ENCODE measurements at regions not wholly inside any gene's neighbourhood (a gene's known extent, or its start where the extent isn't known, plus 50 kb on each side); places are given as distances from the start of the nearest gene placed in this dataset.

DNA sequence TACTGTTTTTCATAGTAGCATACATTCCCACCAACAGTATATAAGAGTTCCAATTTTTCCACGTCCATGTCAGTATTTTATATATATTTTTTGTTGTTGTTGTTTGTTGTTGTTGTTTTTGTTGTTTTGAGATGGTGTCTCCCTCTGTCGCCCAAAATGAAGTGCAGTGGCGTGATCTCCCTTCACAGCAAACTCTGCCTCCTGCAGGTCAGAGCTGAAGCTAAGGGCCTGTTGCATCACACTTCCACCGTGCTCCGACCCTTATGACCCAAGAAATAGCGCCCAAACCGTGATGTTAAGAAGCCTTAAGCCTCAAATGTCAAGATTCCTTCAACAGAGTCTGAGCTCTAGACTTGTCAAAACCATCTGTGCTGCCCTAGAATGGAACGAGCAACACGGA lies 2032.3 kb downstream of the MRPL39 start:
- H3K4me1 ChIP-seq (replicated peaks in 1 of 4; ENCODE audit: control insufficient read depth in 3 of 4, insufficient read depth in 4 of 4, low read length in 3 of 4), result no peaks in the 10 kb centered on the region
- no peaks in the 10 kb centered on the region for H3K79me1 ChIP-seq (ENCODE audit: low read depth, low read length)
- DNase-seq (ENCODE audit: low read depth in 1 of 2, low spot score in 2 of 2), result peak in 1 of 2 experiments; percentile 9
- H4K5ac ChIP-seq (ENCODE audit: insufficient read length, low read depth, low read length), result no peak overlapping the region
- 73% methylated on average over 9 of the region's 9 CpGs; no CpG with 5 or more reads in 1 of the 2 experiments for WGBS, 2 experiments (ENCODE audit: extremely low coverage in 1 of 2, insufficient coverage in 1 of 2, insufficient read length in 1 of 2, insufficient replicate concordance in 2 of 2, low coverage in 1 of 2, low lambda C conversion rate in 2 of 2, missing lambda C conversion rate in 1 of 2)
- no peaks in the 10 kb centered on the region for H3K27me3 ChIP-seq (replicated peaks in 1 of 4; ENCODE audit: control insufficient read depth in 3 of 4, extremely low read depth in 1 of 4, insufficient read depth in 3 of 4, low read length in 3 of 4)
- no peaks in the 10 kb centered on the region for H3K9me3 ChIP-seq (ENCODE audit: insufficient read depth in 2 of 2, low read depth in 1 of 2, low read length in 1 of 2)
- no peaks in the 10 kb centered on the region for H3K79me2 ChIP-seq (ENCODE audit: control insufficient read depth in 1 of 2, insufficient read depth in 2 of 2, low read length in 2 of 2)
- no peak overlapping the region for H3K27ac ChIP-seq (ENCODE audit: low read depth, low read length)
- no peak overlapping the region for H3K14ac ChIP-seq (ENCODE audit: insufficient read length)
- no peak overlapping the region for H3K23ac ChIP-seq (ENCODE audit: insufficient read length)
- no peaks in the 10 kb centered on the region for H3K23me2 ChIP-seq (ENCODE audit: low read depth, low read length)
- peak overlapping the region; percentile 89; the same call in 1 of the 2 replicates for H2AFZ ChIP-seq (ENCODE audit: low read length)
- FAIRE-seq, result no peak
- no peak overlapping the region; the same call in 1 of the 2 replicates for H2BK12ac ChIP-seq (ENCODE audit: low read depth, low read length)
- no peak overlapping the region for H3K9ac ChIP-seq (replicated peaks in 1 of 4; ENCODE audit: extremely low read depth in 1 of 4, low read depth in 3 of 4, low read length in 3 of 4)
- H3K56ac ChIP-seq (replicated peaks; ENCODE audit: insufficient read length, low read depth, low read length), result no peak overlapping the region
- no peaks in the 10 kb centered on the region for H3K36me3 ChIP-seq (ENCODE audit: control insufficient read depth in 2 of 4, insufficient read depth in 4 of 4, low read length in 3 of 4)
- H4K91ac ChIP-seq (replicated peaks; ENCODE audit: insufficient read length, low read length), result no peak overlapping the region
- H2BK120ac ChIP-seq (replicated peaks; ENCODE audit: low read depth, low read length), result no peak overlapping the region
- ChIA-PET CTCF (ENCODE audit: partially characterized antibody) (interaction anchor here (0.6 to 2.5 kb wide), 13 partner anchors 8 to 567 kb away, joined by 3 to 11 read pairs (median 4); no protein-coding TSS in a partner anchor), POLR2A (ENCODE audit: partially characterized antibody) (no interaction called here)
- H3K4me3 ChIP-seq (ENCODE audit: extremely low read depth in 1 of 4, insufficient read depth in 2 of 4, low read depth in 3 of 4, low read length in 4 of 4), result no peak overlapping the region
- H2BK15ac ChIP-seq (ENCODE audit: low read length), result no peak overlapping the region
- no peak overlapping the region for H2AK5ac ChIP-seq (ENCODE audit: low read depth, low read length)
- H2BK5ac ChIP-seq (ENCODE audit: low read depth, low read length), result no peak overlapping the region
- H3K4ac ChIP-seq (replicated peaks; ENCODE audit: insufficient read length, low read depth, low read length), result no peak overlapping the region
- no peaks in the 10 kb centered on the region for H4K20me1 ChIP-seq (replicated peaks in 1 of 2; ENCODE audit: control insufficient read depth in 1 of 2, insufficient read depth in 2 of 2, low read length in 2 of 2)
- H3K18ac ChIP-seq (ENCODE audit: extremely low read depth, low read length), result no peak overlapping the region
- no peak overlapping the region for H4K8ac ChIP-seq (ENCODE audit: extremely low read depth, insufficient read depth, low read length)
- no peak overlapping the region for H2BK20ac ChIP-seq (ENCODE audit: low read length)
- no peak overlapping the region for H3K4me2 ChIP-seq (ENCODE audit: insufficient read depth in 1 of 2, low read depth in 2 of 2, low read length in 2 of 2)
- TF ChIP-seq CBX8 (IDR thresholded peaks at IDR 0.05; ENCODE audit: borderline replicate concordance, low read depth, low read length) (no peak), JUN (IDR thresholded peaks at IDR 0.05; ENCODE audit: low read depth, low read length) (no peak), RBBP5 (IDR thresholded peaks at IDR 0.05; ENCODE audit: borderline replicate concordance, low read depth, low read length) (no peak), SP2 (IDR thresholded peaks at IDR 0.05; ENCODE audit: low read length) (no peak), KDM5A (IDR thresholded peaks at IDR 0.05; ENCODE audit: low read length) (no peak), CEBPB (IDR thresholded peaks at IDR 0.05; ENCODE audit: low read depth, low read length) (peak; percentile 98), TCF12 (IDR thresholded peaks at IDR 0.05; ENCODE audit: low read depth, low read length) (no peak), SIX5 (IDR thresholded peaks at IDR 0.05; ENCODE audit: low read depth, low read length) (no peak), JUND (IDR thresholded peaks at IDR 0.05; ENCODE audit: low read length) (no peak), ASH2L (IDR thresholded peaks at IDR 0.05; ENCODE audit: low read length) (no peak), CHD1 (IDR thresholded peaks at IDR 0.05; ENCODE audit: low read depth, low read length) (no peak), ZNF274 (IDR thresholded peaks at IDR 0.05; ENCODE audit: borderline replicate concordance, extremely low read depth, low read length) (no peak)
- TF ChIP-seq, protein P1, sequence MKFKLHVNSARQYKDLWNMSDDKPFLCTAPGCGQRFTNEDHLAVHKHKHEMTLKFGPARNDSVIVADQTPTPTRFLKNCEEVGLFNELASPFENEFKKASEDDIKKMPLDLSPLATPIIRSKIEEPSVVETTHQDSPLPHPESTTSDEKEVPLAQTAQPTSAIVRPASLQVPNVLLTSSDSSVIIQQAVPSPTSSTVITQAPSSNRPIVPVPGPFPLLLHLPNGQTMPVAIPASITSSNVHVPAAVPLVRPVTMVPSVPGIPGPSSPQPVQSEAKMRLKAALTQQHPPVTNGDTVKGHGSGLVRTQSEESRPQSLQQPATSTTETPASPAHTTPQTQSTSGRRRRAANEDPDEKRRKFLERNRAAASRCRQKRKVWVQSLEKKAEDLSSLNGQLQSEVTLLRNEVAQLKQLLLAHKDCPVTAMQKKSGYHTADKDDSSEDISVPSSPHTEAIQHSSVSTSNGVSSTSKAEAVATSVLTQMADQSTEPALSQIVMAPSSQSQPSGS (IDR thresholded peaks at IDR 0.05; ENCODE audit: low read length), result no peak
